PC-3 (cell line): ENCODE measurements at regions not wholly inside any gene's neighbourhood (a gene's known extent, or its start where the extent isn't known, plus 50 kb on each side); places are given as distances from the start of the nearest gene placed in this dataset.

Source experiments
- ATAC-seq: fragments of 200-7000 bp; cut with Tn5 transposase; 2 replicates; pipeline ENCODE4 v1.9.1; 2020; ENCODE audit warnings: mild to moderate bottlenecking, moderate library complexity
- BruUV-seq: library from RNA; stranded (reverse); fragments of 400-500 nt; replicated peaks from 2 replicates; lab custom pipeline; 2021; lab: Mats Ljungman, UMichigan
- CTCF ChIA-PET: fragments of 300-600 bp; sonication (Branson Sonifier 250); formaldehyde crosslinking; loops from one replicate; lab custom pipeline; 2022; ENCODE audit warnings: antibody characterized with exemption; lab: Charles Lee
- POLR2A ChIA-PET: fragments of 300-600 bp; sonication (Branson Sonifier 250); formaldehyde crosslinking; loops from one replicate; lab custom pipeline; 2022; ENCODE audit warnings: antibody characterized with exemption; ENCODE audit not compliant: unreplicated experiment; lab: Charles Lee
- DNase-seq: peaks from one replicate; pipeline ENCODE4 v3.0.0-alpha.2; 2015
- H2AFZ ChIP-seq: fragments of 300-600 bp; sonication (generic); 2 replicates; pipeline ENCODE4 v1.6.0; 2016; ENCODE audit warnings: antibody characterized with exemption, low read length
- H3F3A ChIP-seq: fragments of 300-600 bp; sonication (generic); one replicate; pipeline ENCODE4 v1.6.0; 2017; ENCODE audit warnings: antibody characterized with exemption, low read length, control low read depth, mild to moderate bottlenecking; ENCODE audit not compliant: unreplicated experiment
- H3K27ac ChIP-seq: fragments of 300-600 bp; sonication (generic); 2 replicates; pipeline ENCODE4 v1.5.1; 2016; ENCODE audit warnings: mild to moderate bottlenecking, low read length
- H3K27me3 ChIP-seq: fragments of 300-600 bp; sonication (generic); 2 replicates; pipeline ENCODE4 v1.6.1; 2016; ENCODE audit warnings: low read length, mixed read lengths
- H3K36me3 ChIP-seq: fragments of 300-600 bp; sonication (generic); 2 replicates; pipeline ENCODE4 v1.6.1; 2016; ENCODE audit warnings: low read depth, mixed run types, low read length, mixed read lengths
- H3K4me1 ChIP-seq: fragments of 300-600 bp; sonication (generic); 2 replicates; pipeline ENCODE4 v1.5.1; 2016; ENCODE audit warnings: low read length; ENCODE audit not compliant: insufficient read depth
- H3K4me2 ChIP-seq: fragments of 300-600 bp; sonication (generic); 2 replicates; pipeline ENCODE4 v1.6.0; 2016; ENCODE audit warnings: low read length
- H3K4me3 ChIP-seq: fragments of 300-600 bp; sonication (generic); 2 replicates; pipeline ENCODE4 v1.5.1; 2016; ENCODE audit warnings: mild to moderate bottlenecking, low read length, mixed read lengths
- H3K79me2 ChIP-seq: fragments of 300-600 bp; sonication (generic); 2 replicates; pipeline ENCODE4 v1.6.1; 2017; ENCODE audit warnings: low read length, mixed read lengths
- H3K9ac ChIP-seq: fragments of 300-600 bp; sonication (generic); 2 replicates; pipeline ENCODE4 v1.6.0; 2016; ENCODE audit warnings: mild to moderate bottlenecking, low read length
- H3K9me2 ChIP-seq: fragments of 300-600 bp; sonication (generic); replicated peaks from 2 replicates; pipeline ENCODE4 v1.6.1; 2016; ENCODE audit warnings: mixed run types, low read length, mixed read lengths
- H3K9me3 ChIP-seq: fragments of 300-600 bp; sonication (generic); 2 replicates; pipeline ENCODE4 v1.6.1; 2016; ENCODE audit warnings: low read length, mixed read lengths
- H4K20me1 ChIP-seq: fragments of 300-600 bp; sonication (generic); 2 replicates; pipeline ENCODE4 v1.6.1; 2016; ENCODE audit warnings: low read length, mixed read lengths
- CTCF ChIP-seq: fragments of 300-600 bp; sonication (generic); conservative IDR thresholded peaks from 2 replicates; pipeline ENCODE4 v1.5.1; 2017; ENCODE audit warnings: antibody characterized with exemption, low read depth, mild to moderate bottlenecking, low read length
- EZH2 ChIP-seq: fragments of 300-600 bp; sonication (generic); IDR thresholded peaks from one replicate; pipeline ENCODE4 v1.6.1; 2017; ENCODE audit warnings: antibody characterized with exemption, mild to moderate bottlenecking, low read length; ENCODE audit not compliant: unreplicated experiment
- EZH2phosphoT487 ChIP-seq: fragments of 300-600 bp; sonication (generic); IDR thresholded peaks from 2 replicates; pipeline ENCODE4 v1.6.1; 2018; ENCODE audit warnings: mild to moderate bottlenecking, antibody characterized with exemption, low read length, borderline replicate concordance
- intact Hi-C: fragments of 100-400 bp; cut with micrococcal nuclease; formaldehyde crosslinking; loops from 2 replicates; pipeline ENCODE4 v1.9.0; 2023

DNA sequence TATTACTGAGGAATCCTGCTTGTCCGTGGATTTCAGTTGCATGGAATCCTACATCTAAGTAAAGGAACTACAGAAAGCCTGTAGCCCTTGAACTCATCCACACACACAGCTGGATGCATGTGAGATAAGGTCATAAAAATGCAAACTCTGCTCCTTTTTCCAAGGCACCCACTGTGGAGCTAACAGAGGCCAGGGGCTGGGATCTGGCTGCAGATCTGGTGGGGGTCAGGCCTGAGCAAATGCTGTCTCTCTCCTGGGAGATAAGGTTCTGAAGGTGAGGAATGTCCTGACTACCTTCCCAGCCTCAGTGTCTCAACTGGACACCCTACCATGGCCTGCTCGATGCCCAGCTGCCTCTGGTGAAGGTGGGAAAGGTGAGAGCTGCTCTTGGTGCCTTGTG is 321.5 kb downstream of the LRFN2 start:
- Histone ChIP-seq H3K4me3 (no peak overlapping the region), H3K4me1 (no peaks in the 10 kb centered on the region), H3K9me3 (peaks cover 7% of the 10 kb centered on the region; the same call in 1 of the 2 replicates), H3K36me3 (no peaks in the 10 kb centered on the region), H2AFZ (no peak overlapping the region), H3K4me2 (no peak overlapping the region), H3K9ac (no peak overlapping the region), H3K9me2 (no peaks in the 10 kb centered on the region), H3K79me2 (no peaks in the 10 kb centered on the region), H3F3A (no peaks in the 10 kb centered on the region), H3K27me3 (no peaks in the 10 kb centered on the region), H3K27ac (no peak overlapping the region), H4K20me1 (no peaks in the 10 kb centered on the region)
- BruUV-seq, result no TSS peak
- CTCF ChIA-PET, result no interaction called here
- DNase-seq (no peak), ATAC-seq (no peak)
- intact Hi-C loops, result no loop called here
- TF ChIP-seq CTCF (no peak), EZH2 (no peak), EZH2phosphoT487 (no peak)
- POLR2A ChIA-PET, result no interaction called here

GRCh38 chr6:40263970-40264369 is 323.2 kb downstream of the LRFN2 start:
- DNase-seq (no peak), ATAC-seq (no peak)
- no peaks in the 10 kb centered on the region for H3K79me2 ChIP-seq
- no peaks in the 10 kb centered on the region for H3F3A ChIP-seq
- H3K36me3 ChIP-seq, result no peaks in the 10 kb centered on the region
- no peak overlapping the region for H3K27ac ChIP-seq
- POLR2A ChIA-PET, result no interaction called here
- no peaks in the 10 kb centered on the region for H3K9me2 ChIP-seq
- no peak for TF ChIP-seq EZH2
- TF ChIP-seq CTCF, result no peak
- no peak for TF ChIP-seq EZH2phosphoT487
- no TSS peak for BruUV-seq
- CTCF ChIA-PET, result no interaction called here
- no peaks in the 10 kb centered on the region for H3K4me1 ChIP-seq
- no peaks in the 10 kb centered on the region for H3K27me3 ChIP-seq
- no peak overlapping the region for H3K9ac ChIP-seq
- H3K9me3 ChIP-seq, result peaks cover 7% of the 10 kb centered on the region; the same call in 1 of the 2 replicates
- no peak overlapping the region for H3K4me2 ChIP-seq
- H4K20me1 ChIP-seq, result no peaks in the 10 kb centered on the region
- intact Hi-C loops, result no loop called here
- H3K4me3 ChIP-seq, result no peak overlapping the region
- H2AFZ ChIP-seq, result no peak overlapping the region

DNA sequence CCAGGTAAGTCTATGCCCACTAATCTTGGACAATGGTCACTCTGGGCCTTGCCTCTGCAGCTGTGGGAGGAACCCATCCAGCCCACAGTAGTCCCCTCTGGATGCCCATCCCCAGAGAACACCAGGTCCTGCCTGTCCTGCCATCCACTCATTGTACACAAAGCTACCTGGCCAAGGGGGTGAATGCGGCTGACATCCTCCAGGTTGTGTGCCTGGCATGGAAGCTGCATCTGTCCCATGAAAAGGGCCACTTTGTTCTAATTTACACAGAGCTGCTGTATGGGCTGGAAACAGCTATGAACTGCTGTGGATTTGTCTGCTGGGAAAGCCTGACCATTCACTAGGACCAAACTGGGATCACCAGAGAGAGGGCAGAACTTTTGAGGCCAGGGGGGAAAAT is 324.8 kb downstream of the LRFN2 start:
- H3K9me2 ChIP-seq, result no peaks in the 10 kb centered on the region
- H3K36me3 ChIP-seq, result no peaks in the 10 kb centered on the region
- H3F3A ChIP-seq, result no peaks in the 10 kb centered on the region
- CTCF ChIA-PET, result no interaction called here
- ATAC-seq (no peak), DNase-seq (no peak)
- no peaks in the 10 kb centered on the region for H3K27me3 ChIP-seq
- H2AFZ ChIP-seq, result no peak overlapping the region
- no peaks in the 10 kb centered on the region for H4K20me1 ChIP-seq
- POLR2A ChIA-PET, result no interaction called here
- no TSS peak for BruUV-seq
- no peak for TF ChIP-seq EZH2
- no peak for TF ChIP-seq EZH2phosphoT487
- no peak for TF ChIP-seq CTCF
- H3K4me3 ChIP-seq, result no peak overlapping the region
- no peaks in the 10 kb centered on the region for H3K79me2 ChIP-seq
- H3K4me1 ChIP-seq, result no peaks in the 10 kb centered on the region
- no peak overlapping the region for H3K4me2 ChIP-seq
- H3K9me3 ChIP-seq, result peaks cover 7% of the 10 kb centered on the region; the same call in 1 of the 2 replicates
- H3K27ac ChIP-seq, result no peak overlapping the region
- no peak overlapping the region for H3K9ac ChIP-seq
- intact Hi-C loops, result no loop called here
